GM12878 (cell line): ENCODE measurements at regions not wholly inside any gene's neighbourhood (a gene's known extent, or its start where the extent isn't known, plus 50 kb on each side); places are given as distances from the start of the nearest gene placed in this dataset.

Experiments used
- ATAC-seq: fragments of 200-7000 bp; cut with Tn5 transposase; 3 replicates; pipeline ENCODE4 v1.9.1; 2020; ENCODE audit warnings: mild to moderate bottlenecking, moderate library complexity
- BruUV-seq: library from RNA; stranded (reverse); fragments of 400-500 nt; replicated peaks from 2 replicates; lab custom pipeline; 2021; lab: Mats Ljungman, UMichigan
- CTCF ChIA-PET: fragments of 300-600 bp; sonication (Branson Sonifier 250); formaldehyde crosslinking; extraction: SDS; loops from one replicate; lab custom pipeline; 2021; ENCODE audit warnings: inconsistent platforms; lab: Yijun Ruan, JAX
- POLR2A ChIA-PET: fragments of 350-600 bp; formaldehyde crosslinking; extraction: SDS; loops from one replicate; lab custom pipeline; 2021; ENCODE audit warnings: inconsistent platforms; lab: Charles Lee
- RAD21 ChIA-PET: fragments of 300-600 bp; sonication (Branson Sonifier 250); formaldehyde crosslinking; loops from one replicate; lab custom pipeline; 2023; ENCODE audit warnings: antibody characterized with exemption; ENCODE audit not compliant: unreplicated experiment; lab: Charles Lee
- SMC1A ChIA-PET: fragments of 300-600 bp; sonication (Branson Sonifier 250); formaldehyde crosslinking; loops from one replicate; lab custom pipeline; 2023; ENCODE audit not compliant: unreplicated experiment, uncharacterized antibody; lab: Charles Lee
- DNase-seq: peaks from one replicate; pipeline ENCODE4 v3.0.0-alpha.2; 2011; ENCODE audit warnings: low read depth, low spot score
- FAIRE-seq: peaks from 3 replicates; lab custom pipeline; 2011; peaks lifted over from hg19 to GRCh38; lab: Jason Lieb, UNC
- H2AFZ ChIP-seq: 2 replicates; pipeline ENCODE4 v1.6.0; 2011; ENCODE audit warnings: low read depth, low read length, control low read depth; ENCODE audit not compliant: control insufficient read depth
- H3K27ac ChIP-seq: 2 replicates; pipeline ENCODE4 v1.5.1; 2011; ENCODE audit warnings: control low read depth; ENCODE audit not compliant: control insufficient read depth, insufficient read depth
- H3K27me3 ChIP-seq, 2 experiments: replicated peaks in 1 of 2; 2 replicates each; pipeline versions ENCODE4 v1.6.0 to v1.6.1; 2011; ENCODE audit warnings: low read length in 1 of 2; ENCODE audit not compliant: control insufficient read depth in 2 of 2, insufficient read depth in 2 of 2
- H3K36me3 ChIP-seq, 2 experiments: 2 replicates each; pipeline ENCODE4 v1.5.1; 2011; ENCODE audit warnings: low read length in 1 of 2; ENCODE audit not compliant: control insufficient read depth in 2 of 2, insufficient read depth in 2 of 2
- H3K4me1 ChIP-seq: 2 replicates; pipeline ENCODE4 v1.6.1; 2011; ENCODE audit warnings: mild to moderate bottlenecking, low read length, moderate library complexity, mixed read lengths; ENCODE audit not compliant: control insufficient read depth, insufficient read depth
- H3K4me2 ChIP-seq: 2 replicates; pipeline ENCODE4 v1.6.0; 2011; ENCODE audit warnings: control low read depth; ENCODE audit not compliant: control insufficient read depth, insufficient read depth
- H3K4me3 ChIP-seq: fragments of 200-600 bp; sonication (generic); 2 replicates; pipeline ENCODE4 v1.5.1; 2016
- H3K79me2 ChIP-seq: 2 replicates; pipeline ENCODE4 v1.6.0; 2011; ENCODE audit warnings: low read length; ENCODE audit not compliant: control insufficient read depth, insufficient read depth
- H3K9ac ChIP-seq: 2 replicates; pipeline ENCODE4 v1.8.0; 2011; ENCODE audit warnings: low read length, control low read depth, mixed read lengths; ENCODE audit not compliant: control insufficient read depth, insufficient read depth
- H3K9me3 ChIP-seq: replicated peaks from 3 replicates; pipeline ENCODE4 v1.5.1; 2011; ENCODE audit warnings: mild to moderate bottlenecking, low read length; ENCODE audit not compliant: control insufficient read depth, insufficient read depth
- H4K20me1 ChIP-seq: 2 replicates; pipeline ENCODE4 v1.6.0; 2011; ENCODE audit not compliant: control insufficient read depth, insufficient read depth
- HDGF ChIP-seq: fragments of 450-650 bp; IDR thresholded peaks from 2 replicates; pipeline ENCODE4 v1.6.1; 2016; ENCODE audit warnings: antibody characterized with exemption
- PML ChIP-seq: IDR thresholded peaks from 2 replicates; pipeline ENCODE4 v1.6.1; 2012; ENCODE audit warnings: low read length, inconsistent platforms
- POLR2AphosphoS2 ChIP-seq: IDR thresholded peaks from 2 replicates; pipeline ENCODE4 v1.6.1; 2011; ENCODE audit warnings: low read depth, mild to moderate bottlenecking, low read length, improper control_type of control experiment, moderate library complexity
- RAD21 ChIP-seq: IDR thresholded peaks from 2 replicates; pipeline ENCODE4 v1.6.1; 2011; ENCODE audit warnings: mild to moderate bottlenecking, low read depth, low read length, moderate library complexity; ENCODE audit not compliant: insufficient read depth
- SMC3 ChIP-seq: IDR thresholded peaks from 2 replicates; pipeline ENCODE4 v1.6.1; 2011; ENCODE audit warnings: low read length, improper control_type of control experiment, borderline replicate concordance
- SPI1 ChIP-seq: IDR thresholded peaks from 2 replicates; pipeline ENCODE4 v1.6.1; 2011; ENCODE audit warnings: low read depth, mild to moderate bottlenecking, low read length, moderate library complexity, borderline replicate concordance; ENCODE audit not compliant: insufficient read depth
- SRF ChIP-seq, 2 experiments: IDR thresholded peaks; 2 replicates each; pipeline ENCODE4 v1.6.1; 2011; ENCODE audit warnings: low read depth in 2 of 2, low read length in 2 of 2, mild to moderate bottlenecking in 1 of 2, moderate library complexity in 1 of 2
- WRNIP1 ChIP-seq: IDR thresholded peaks from 2 replicates; pipeline ENCODE4 v1.6.1; 2011; ENCODE audit warnings: low read depth, low read length, improper control_type of control experiment, borderline replicate concordance
- ZNF592 ChIP-seq: fragments of 450-650 bp; IDR thresholded peaks from 2 replicates; pipeline ENCODE4 v1.6.1; 2017; ENCODE audit warnings: mild to moderate bottlenecking, moderate library complexity
- WGBS: methylation state at CpG from one replicate; pipeline ENCODE4 v1.1.6; 2016; ENCODE audit warnings: low lambda C conversion rate; ENCODE audit not compliant: insufficient replicate concordance, insufficient coverage; ENCODE audit errors: missing lambda C conversion rate; 5-methylcytosine and 5-hydroxymethylcytosine counted together
- in situ Hi-C: fragments of 300-500 bp; cut with MboI; formaldehyde crosslinking; loops from 9 replicates; pipeline ENCODE4 v1.14.3; 2018; ENCODE audit warnings: mixed read lengths
- intact Hi-C: fragments of 100-400 bp; cut with micrococcal nuclease; formaldehyde crosslinking; loops from one replicate; pipeline ENCODE4 v1.14.2; 2022; ENCODE audit not compliant: unreplicated experiment
- TF ChIP-seq, protein P1 (sequence below): IDR thresholded peaks from 2 replicates; pipeline ENCODE4 v1.6.1; 2012; ENCODE audit warnings: low read depth, low read length, improper control_type of control experiment

DNA sequence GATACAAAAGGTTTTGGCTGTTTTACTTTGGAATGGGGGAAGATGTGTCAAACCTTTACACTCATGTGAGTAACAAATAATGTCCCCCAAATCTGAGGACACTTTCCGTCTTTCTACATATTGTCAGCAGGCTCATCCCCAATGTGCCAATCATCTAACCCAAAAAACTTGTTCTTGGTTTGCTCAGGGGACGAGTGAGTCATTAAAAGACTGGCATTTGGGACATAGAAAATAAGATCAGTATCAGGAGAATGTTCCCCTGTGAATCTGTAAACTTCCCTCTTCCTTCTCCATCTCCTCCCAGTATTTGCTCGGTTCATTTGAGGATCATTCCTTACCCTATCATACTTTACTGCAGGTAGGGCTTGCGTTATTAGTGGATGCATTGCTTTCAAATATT lies 194.1 kb upstream of the RUNX1 start (continued):
- TF ChIP-seq SPI1 (no peak), ZNF592 (no peak), HDGF (no peak)
- TF ChIP-seq, all 136 proteins: peak for 0

DNA sequence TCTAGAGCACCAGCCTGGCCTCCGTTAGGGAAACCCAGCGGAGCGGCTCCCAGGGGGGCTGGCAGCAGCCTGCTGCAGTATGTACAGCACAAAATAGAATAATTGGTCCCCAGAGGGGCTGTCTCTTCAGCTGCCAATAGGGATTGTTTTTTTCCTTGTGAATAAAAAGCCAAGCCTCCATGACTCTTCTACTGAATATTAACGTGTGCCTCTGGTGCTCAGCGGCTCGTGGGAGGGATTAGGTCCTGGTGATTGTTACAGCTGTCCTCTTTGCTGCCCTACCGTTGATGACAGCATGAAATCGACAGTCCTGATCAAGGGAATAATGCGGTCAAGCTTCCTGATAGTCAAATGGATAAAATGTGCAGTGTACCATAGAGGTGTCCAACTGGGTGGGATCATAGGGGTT lies 190.7 kb upstream of the RUNX1 start:
- Histone ChIP-seq H3K27ac (no peak overlapping the region), H2AFZ (no peak overlapping the region), H3K4me1 (peaks cover 15% of the 10 kb centered on the region), H3K79me2 (no peaks in the 10 kb centered on the region), H3K36me3 (no peaks in the 10 kb centered on the region), H3K9me3 (peaks cover 31% of the 10 kb centered on the region), H4K20me1 (no peaks in the 10 kb centered on the region), H3K27me3 (no peaks in the 10 kb centered on the region), H3K4me3 (no peak overlapping the region), H3K4me2 (no peak overlapping the region), H3K9ac (no peak overlapping the region)
- BruUV-seq, result no TSS peak
- POLR2A ChIA-PET, result no interaction called here
- in situ Hi-C loops (no loop called here), intact Hi-C loops (no loop called here)
- TF ChIP-seq PML (no peak), SRF (IDR thresholded peaks at IDR 0.05; ENCODE audit: low read depth in 2 of 2, low read length in 2 of 2) (no peak), SMC3 (no peak), WRNIP1 (no peak), ZNF592 (no peak), RAD21 (no peak), POLR2AphosphoS2 (no peak)
- TF ChIP-seq, protein P1, sequence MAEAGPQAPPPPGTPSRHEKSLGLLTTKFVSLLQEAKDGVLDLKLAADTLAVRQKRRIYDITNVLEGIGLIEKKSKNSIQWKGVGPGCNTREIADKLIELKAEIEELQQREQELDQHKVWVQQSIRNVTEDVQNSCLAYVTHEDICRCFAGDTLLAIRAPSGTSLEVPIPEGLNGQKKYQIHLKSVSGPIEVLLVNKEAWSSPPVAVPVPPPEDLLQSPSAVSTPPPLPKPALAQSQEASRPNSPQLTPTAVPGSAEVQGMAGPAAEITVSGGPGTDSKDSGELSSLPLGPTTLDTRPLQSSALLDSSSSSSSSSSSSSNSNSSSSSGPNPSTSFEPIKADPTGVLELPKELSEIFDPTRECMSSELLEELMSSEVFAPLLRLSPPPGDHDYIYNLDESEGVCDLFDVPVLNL, result no peak
- DNase-seq (no peak), ATAC-seq (no peak), FAIRE-seq (no peak)
- SMC1A ChIA-PET, result no interaction called here
- 39% methylated on average over 9 of the region's 9 CpGs for WGBS
- RAD21 ChIA-PET, result no interaction called here
- CTCF ChIA-PET, result no interaction called here
